ENCODE measurements at regions not wholly inside any gene's neighbourhood (a gene's known extent, or its start where the extent isn't known, plus 50 kb on each side); places are given as distances from the start of the nearest gene placed in this dataset.

- DNase-seq (ENCODE audit: low read depth), result no peak
- no peak overlapping the region for H3K4me3 ChIP-seq (ENCODE audit: low read length)
- TF ChIP-seq CTCF (conservative IDR thresholded peaks at IDR 0.05; ENCODE audit: low read length), result no peak
Measured at GRCh38 chr16:76976756-76977155, 214.2 kb upstream of the MON1B start.

- no peak overlapping the region for H3K4me3 ChIP-seq (ENCODE audit: low read length)
- DNase-seq (ENCODE audit: low read depth), result no peak
- TF ChIP-seq CTCF (conservative IDR thresholded peaks at IDR 0.05; ENCODE audit: low read length), result no peak
Measured at GRCh38 chr16:76984196-76984595, 206.8 kb upstream of the MON1B start.

- TF ChIP-seq CTCF (conservative IDR thresholded peaks at IDR 0.05; ENCODE audit: low read length), result no peak
- H3K4me3 ChIP-seq (ENCODE audit: low read length), result no peak overlapping the region
- DNase-seq (ENCODE audit: low read depth), result no peak
Measured at GRCh38 chr16:76985392-76986045, 205.5 kb upstream of the MON1B start.

- no peak for DNase-seq (ENCODE audit: low read depth)
- TF ChIP-seq CTCF (conservative IDR thresholded peaks at IDR 0.05; ENCODE audit: low read length), result no peak
- H3K4me3 ChIP-seq (ENCODE audit: low read length), result no peak overlapping the region
Measured at GRCh38 chr16:76988526-76988925, 202.5 kb upstream of the MON1B start.

GRCh38 chr16:77002644-77003043 lies 188.3 kb upstream of the MON1B start:
- TF ChIP-seq CTCF (conservative IDR thresholded peaks at IDR 0.05; ENCODE audit: low read length), result no peak
- H3K4me3 ChIP-seq (ENCODE audit: low read length), result no peak overlapping the region
- DNase-seq (ENCODE audit: low read depth), result no peak

- no peak for DNase-seq (ENCODE audit: low read depth)
- no peak overlapping the region for H3K4me3 ChIP-seq (ENCODE audit: low read length)
- no peak for TF ChIP-seq CTCF (conservative IDR thresholded peaks at IDR 0.05; ENCODE audit: low read length)
Measured at GRCh38 chr16:77009453-77009852, 181.5 kb upstream of the MON1B start.

GRCh38 chr16:77014441-77014840 lies 176.5 kb upstream of the MON1B start:
- no peak for DNase-seq (ENCODE audit: low read depth)
- TF ChIP-seq CTCF (conservative IDR thresholded peaks at IDR 0.05; ENCODE audit: low read length), result no peak

More at GRCh38 chr16:77014441-77014840, 176.5 kb upstream of the MON1B start:
- no peak overlapping the region for H3K4me3 ChIP-seq (ENCODE audit: low read length)
